Esophagus squamous epithelium (tissue), 4 donors: ENCODE measurements at regions not wholly inside any gene's neighbourhood (a gene's known extent, or its start where the extent isn't known, plus 50 kb on each side); places are given as distances from the start of the nearest gene placed in this dataset.

ENCODE experiments used
- CTCF ChIP-seq, 6 experiments: fragments of 450-650 bp in 4 of 6; fragments of 200-600 bp in 2 of 6; sonication (generic) in 2 of 6; IDR thresholded peaks; one replicate each; pipeline ENCODE4 v1.5.1; 2016 to 2019; ENCODE audit warnings: antibody characterized with exemption in 6 of 6, mild to moderate bottlenecking in 4 of 6, moderate library complexity in 4 of 6
- POLR2A ChIP-seq, 4 donors: fragments of 450-650 bp; IDR thresholded peaks; one replicate each; pipeline ENCODE4 v1.6.1; 2017; ENCODE audit warnings: antibody characterized with exemption in 4 of 4, mild to moderate bottlenecking in 4 of 4, moderate library complexity in 3 of 4

DNA sequence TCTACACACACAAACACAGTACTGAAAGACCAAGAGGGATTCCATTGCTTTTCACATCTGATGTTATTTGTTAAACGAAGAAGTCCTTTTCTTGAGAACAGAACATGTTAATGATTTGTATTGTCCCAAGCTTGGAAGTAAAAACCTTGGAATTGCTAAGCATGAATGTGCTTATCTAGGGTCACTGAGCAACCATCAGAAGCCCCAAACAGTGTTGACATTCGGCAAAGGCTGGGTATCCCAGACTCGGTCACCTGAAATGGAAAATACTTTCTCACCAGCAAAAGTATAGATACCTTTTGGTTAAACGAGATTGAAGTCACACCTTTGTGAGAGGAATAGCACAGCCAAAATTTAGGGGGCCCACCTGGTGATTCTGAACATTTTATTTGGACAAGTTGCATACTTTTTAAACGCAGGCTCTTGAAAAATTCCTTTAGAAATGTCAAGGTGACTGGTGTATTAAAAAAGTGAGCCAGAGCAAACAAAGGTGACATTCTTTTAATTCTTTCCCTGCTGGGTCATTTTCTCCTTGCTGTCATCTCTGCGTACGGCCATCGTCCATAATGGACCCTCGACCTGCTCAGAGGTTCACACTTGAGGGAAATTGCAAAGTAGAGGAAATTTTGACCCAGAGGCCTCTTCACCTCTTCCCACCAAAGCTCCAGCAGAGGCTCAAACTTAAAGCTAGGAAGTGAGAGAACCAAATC lies 95.8 kb upstream of the FOXA2 start:
- TF ChIP-seq POLR2A (IDR thresholded peaks at IDR 0.05) (no peak), CTCF (IDR thresholded peaks at IDR 0.05) (no peak)
